Inferior parietal cortex (tissue), 1 donor: ENCODE measurements at regions not wholly inside any gene's neighbourhood (a gene's known extent, or its start where the extent isn't known, plus 50 kb on each side); places are given as distances from the start of the nearest gene placed in this dataset.

ENCODE experiments used
- DNase-seq: peaks from one replicate; pipeline ENCODE4 v3.0.0-alpha.2; 2016; ENCODE audit errors: extremely low spot score

DNA sequence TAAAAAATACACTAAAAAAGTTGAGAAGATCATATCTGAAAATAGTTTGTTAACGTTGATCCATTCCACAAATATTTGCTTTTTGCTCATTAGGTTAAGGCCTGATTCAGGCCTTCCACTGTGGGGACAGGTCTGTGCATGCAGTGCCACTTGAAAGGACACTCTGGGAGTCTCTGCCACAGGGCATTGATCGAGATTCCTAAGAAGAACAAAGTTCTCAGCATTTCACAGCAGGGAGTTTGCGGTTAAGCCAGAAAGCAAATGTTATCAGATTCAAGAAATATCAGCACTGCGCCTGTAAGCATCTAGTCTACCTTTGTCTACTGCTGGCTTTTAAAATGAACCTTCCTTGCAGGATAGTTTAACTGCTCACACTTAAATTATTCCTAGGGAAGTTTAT lies 62.2 kb upstream of the TNIP3 start:
- no peak for DNase-seq

DNA sequence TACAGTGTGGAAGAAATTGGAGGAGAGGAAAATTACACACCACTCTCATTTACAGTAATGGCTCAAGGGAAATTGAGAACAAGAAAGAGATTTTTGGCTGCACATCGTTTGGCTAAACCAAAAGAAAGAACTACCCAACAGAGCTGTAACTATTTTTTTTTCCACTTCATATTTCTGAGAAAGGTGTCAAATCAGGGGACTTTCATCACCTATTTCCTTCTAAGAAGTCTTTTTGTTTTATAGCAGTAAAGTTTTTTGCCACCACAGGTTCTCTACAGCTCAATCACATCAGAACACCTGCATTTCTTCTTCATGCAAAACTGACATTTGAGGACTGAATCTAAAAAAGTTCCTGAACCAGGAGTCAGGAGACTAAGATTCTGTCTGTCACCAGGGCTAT lies 57.5 kb upstream of the TNIP3 start:
- DNase-seq, result no peak

DNA sequence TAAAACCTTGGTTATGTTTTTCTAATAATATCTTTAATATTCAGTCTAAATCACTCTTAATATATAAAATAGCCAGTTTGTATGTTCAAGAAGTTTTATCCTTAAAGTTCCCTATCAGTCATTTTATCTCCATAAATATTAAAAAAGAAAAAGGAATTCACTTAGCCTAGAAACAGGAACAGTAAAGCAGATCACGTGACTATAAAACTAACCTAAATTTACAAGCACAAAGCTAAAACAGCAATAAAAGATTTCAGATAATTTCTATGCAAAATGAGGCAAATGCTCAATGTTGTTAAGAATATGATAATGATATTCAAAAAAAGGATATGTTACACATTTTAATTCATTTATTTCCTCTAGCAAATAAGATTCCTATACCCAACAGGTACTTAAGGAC lies 57.1 kb upstream of the TNIP3 start:
- no peak for DNase-seq

DNA sequence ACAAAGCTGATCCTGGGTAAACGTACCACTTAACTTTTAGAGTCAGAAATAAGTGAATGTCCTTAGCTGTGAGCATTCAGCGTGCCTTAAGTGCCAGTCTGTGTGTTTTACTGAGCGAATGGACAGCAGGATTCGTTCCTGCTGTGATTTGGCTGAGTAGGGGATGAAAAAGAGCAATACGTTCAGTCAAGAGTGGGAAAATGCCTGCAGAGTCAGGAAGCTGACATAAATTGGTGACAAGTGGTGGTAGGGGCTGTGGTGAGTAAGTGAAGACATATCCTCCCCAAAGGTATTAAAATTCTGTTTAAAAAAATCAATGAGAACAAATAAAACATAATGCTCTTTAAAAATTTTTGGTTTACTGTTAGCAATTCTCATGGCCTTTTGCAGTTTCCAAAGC lies 56.6 kb upstream of the TNIP3 start:
- no peak for DNase-seq

DNA sequence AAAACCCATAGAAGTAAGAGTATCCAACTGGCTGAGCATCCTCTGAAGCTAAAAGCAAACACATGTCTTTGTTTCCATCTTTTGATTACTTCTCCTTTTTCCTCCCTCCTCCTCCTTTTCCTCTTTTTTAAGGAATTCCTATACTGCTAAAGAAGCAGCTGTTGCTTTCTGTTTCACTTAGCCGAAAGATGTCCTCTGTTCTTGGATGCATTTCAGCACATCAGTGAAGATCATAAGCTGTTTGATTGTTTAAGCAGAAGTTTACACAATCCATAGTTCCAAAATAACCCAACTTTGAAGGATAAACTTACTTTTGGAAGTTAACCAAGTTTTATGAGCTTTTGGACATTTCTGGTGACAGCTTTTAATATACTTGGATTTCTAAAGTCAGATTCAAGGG lies 55.1 kb upstream of the TNIP3 start:
- DNase-seq, result no peak

DNA sequence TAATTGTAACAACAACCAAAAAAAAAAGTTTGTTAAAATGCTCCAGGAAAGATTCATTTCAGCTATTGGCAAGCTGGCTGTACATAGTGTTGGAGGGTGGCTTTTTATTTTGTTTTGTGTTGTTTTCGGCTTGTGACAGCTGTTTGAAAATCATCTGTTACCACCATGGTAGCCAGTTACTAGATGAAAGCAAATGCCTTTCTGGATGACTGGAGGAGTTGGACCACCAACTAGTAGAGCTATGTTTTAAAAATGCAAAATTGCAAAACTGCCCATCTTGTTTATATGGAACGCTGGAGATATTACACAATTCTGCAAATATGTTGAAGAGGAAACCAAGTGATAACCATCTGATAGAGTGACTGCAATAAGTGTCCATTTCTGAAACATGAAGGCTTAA lies 53.2 kb upstream of the TNIP3 start:
- no peak for DNase-seq

DNA sequence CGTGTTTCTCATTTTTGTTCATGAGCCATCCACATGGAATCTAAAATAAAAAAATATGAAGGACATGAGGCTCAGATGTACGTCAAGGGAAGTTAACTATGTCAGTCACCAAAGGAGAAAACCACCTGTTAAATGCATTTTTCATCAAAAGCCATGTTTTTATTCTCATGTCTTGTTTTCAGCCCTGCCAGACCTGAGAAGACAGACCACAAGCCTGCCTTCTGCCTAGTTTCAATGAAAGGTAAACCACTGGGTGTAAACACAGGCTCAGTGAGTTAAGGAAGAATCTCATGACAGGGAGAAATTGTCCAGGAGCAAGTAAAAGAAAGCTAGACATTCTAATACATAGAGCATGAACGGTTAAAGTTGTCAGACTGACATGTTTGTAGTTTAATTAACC lies 52.3 kb upstream of the TNIP3 start:
- DNase-seq, result no peak

DNA sequence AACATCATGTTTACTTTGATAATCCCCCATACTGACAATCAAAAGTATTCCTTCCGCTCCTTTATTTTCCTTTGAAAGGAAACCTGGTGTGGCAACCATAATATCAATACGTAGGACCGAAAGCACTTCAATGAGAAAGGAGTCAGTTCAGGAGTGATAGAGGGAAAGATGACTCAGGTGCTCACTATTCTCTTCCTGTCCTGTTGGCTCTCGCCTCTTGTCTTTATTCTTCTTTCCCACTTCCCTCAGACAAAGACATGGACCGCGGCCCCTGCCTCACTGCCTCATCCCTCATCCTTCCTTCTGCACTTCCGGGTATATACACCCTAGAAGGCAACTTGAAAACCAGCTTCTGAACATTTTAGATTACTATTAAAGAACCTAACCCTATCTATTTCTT lies 49.8 kb upstream of the TNIP3 start:
- no peak for DNase-seq
